ENCODE measurements at regions not wholly inside any gene's neighbourhood (a gene's known extent, or its start where the extent isn't known, plus 50 kb on each side); places are given as distances from the start of the nearest gene placed in this dataset.

- Mint-ChIP-seq H3K36me3 (ENCODE audit: low read depth) (no peaks in the 10 kb centered on the region), H3K27ac (no peak overlapping the region), H3K4me1 (peaks cover 14% of the 10 kb centered on the region), H3K9me3 (no peaks in the 10 kb centered on the region), H3K27me3 (ENCODE audit: insufficient read depth, low read depth, poor library complexity) (peaks cover 4% of the 10 kb centered on the region), H3K4me3 (no peak overlapping the region)
- no peaks in the 10 kb centered on the region for H3K36me3 ChIP-seq (ENCODE audit: insufficient read depth)
- no peak overlapping the region for H3K4me2 ChIP-seq
- H3F3A ChIP-seq (replicated peaks; ENCODE audit: low read depth), result no peaks in the 10 kb centered on the region
- TF ChIP-seq EZH2 (IDR thresholded peaks at IDR 0.05; ENCODE audit: low read depth, unreplicated experiment) (no peak), JUNB (IDR thresholded peaks at IDR 0.05; ENCODE audit: unreplicated experiment) (no peak), NANOG (IDR thresholded peaks at IDR 0.05; ENCODE audit: borderline replicate concordance) (no peak), ETS1 (IDR thresholded peaks at IDR 0.05) (no peak), CTCF (conservative IDR thresholded peaks at IDR 0.05; ENCODE audit: low read depth in 2 of 2) (no peak), REST (IDR thresholded peaks at IDR 0.05; ENCODE audit: unreplicated experiment) (no peak), POLR2AphosphoS5 (IDR thresholded peaks at IDR 0.05; ENCODE audit: low read depth) (no peak), ZNF331 (CRISPR knock-in tag; IDR thresholded peaks at IDR 0.05; ENCODE audit: low read depth) (no peak), EZH2phosphoT487 (IDR thresholded peaks at IDR 0.05; ENCODE audit: unreplicated experiment) (no peak), ZNF462 (CRISPR knock-in tag; IDR thresholded peaks at IDR 0.05) (no peak), STAT1 (IDR thresholded peaks at IDR 0.05; ENCODE audit: unreplicated experiment) (no peak), CREB1 (CRISPR knock-in tag; IDR thresholded peaks at IDR 0.05; ENCODE audit: low read depth) (no peak), ZNF114 (CRISPR knock-in tag; IDR thresholded peaks at IDR 0.05) (no peak)
- no peak for DNase-seq (ENCODE audit: low spot score)
- H4K20me1 ChIP-seq (replicated peaks; ENCODE audit: insufficient read depth), result no peaks in the 10 kb centered on the region
- no peaks in the 10 kb centered on the region for H3K79me2 ChIP-seq (replicated peaks; ENCODE audit: insufficient read depth)
- no peaks in the 10 kb centered on the region for H3K27me3 ChIP-seq (ENCODE audit: insufficient read depth)
- H3K4me3 ChIP-seq, result no peak overlapping the region
- no peak overlapping the region for H2AFZ ChIP-seq
- peaks cover 3% of the 10 kb centered on the region; the same call in 1 of the 2 replicates for H3K9me2 ChIP-seq (ENCODE audit: insufficient read depth)
- H3K4me1 ChIP-seq (ENCODE audit: insufficient read depth), result peaks cover 7% of the 10 kb centered on the region; the same call in 1 of the 2 replicates
- no peak overlapping the region for H3K27ac ChIP-seq (ENCODE audit: low read depth)
- ATAC-seq, result no peak
These were observed 70.6 kb upstream of the TEX51 start for GRCh38 chr2:126828051-126828450.
